Naive thymus-derived CD4-positive, alpha-beta T cell (primary cell): ENCODE measurements at regions not wholly inside any gene's neighbourhood (a gene's known extent, or its start where the extent isn't known, plus 50 kb on each side); places are given as distances from the start of the nearest gene placed in this dataset.

Source experiments
- ATAC-seq: fragments of 150-1000 bp; cut with Tn5 transposase; 2 replicates; pipeline ENCODE4 v1.10.0; 2021; ENCODE audit warnings: mild to moderate bottlenecking, moderate library complexity
- CTCF ChIA-PET: fragments of 350-600 bp; sonication (Branson Sonifier 250); formaldehyde crosslinking; loops from one replicate; lab custom pipeline; 2021; ENCODE audit warnings: antibody characterized with exemption; lab: Charles Lee
- POLR2A ChIA-PET: fragments of 350-600 bp; sonication (Branson Sonifier 250); formaldehyde crosslinking; loops from one replicate; lab custom pipeline; 2021; ENCODE audit warnings: antibody characterized with exemption, inconsistent platforms; lab: Charles Lee
- DNase-seq, 9 donors: peaks; one replicate each; pipeline versions ENCODE4 v3.0.0 to v3.0.0-alpha.2; 2020 to 2022; ENCODE audit warnings: mixed read lengths in 1 of 9
- H3K27ac ChIP-seq: one replicate; pipeline ENCODE4 v1.7.0; 2013; ENCODE audit warnings: mild to moderate bottlenecking, low read depth, low read length, moderate library complexity
- H3K27me3 ChIP-seq, 2 donors: one replicate each; pipeline ENCODE4 v1.7.0; 2013; ENCODE audit warnings: low read length in 2 of 2, mild to moderate bottlenecking in 2 of 2, moderate library complexity in 2 of 2; ENCODE audit not compliant: control insufficient read depth in 2 of 2, insufficient read depth in 2 of 2
- H3K36me3 ChIP-seq, 3 experiments: 1 replicate in 2 of 3; 2 replicates in 1 of 3; pipeline ENCODE4 v1.7.0; 2013; ENCODE audit warnings: low read length in 3 of 3, mild to moderate bottlenecking in 3 of 3, moderate library complexity in 1 of 3; ENCODE audit not compliant: insufficient read depth in 3 of 3, control insufficient read depth in 2 of 3
- H3K4me1 ChIP-seq, 2 donors: one replicate each; pipeline ENCODE4 v1.7.0; 2013; ENCODE audit warnings: low read length in 2 of 2, mild to moderate bottlenecking in 2 of 2, moderate library complexity in 1 of 2; ENCODE audit not compliant: control insufficient read depth in 2 of 2, insufficient read depth in 2 of 2
- H3K4me3 ChIP-seq: 2 replicates; pipeline ENCODE4 v1.7.0; 2013; ENCODE audit warnings: mild to moderate bottlenecking, low read length
- H3K9me3 ChIP-seq, 3 experiments: 1 replicate in 2 of 3; 2 replicates in 1 of 3; pipeline ENCODE4 v1.7.0; 2013; ENCODE audit warnings: low read length in 3 of 3; ENCODE audit not compliant: control insufficient read depth in 2 of 3
- H3K27ac Mint-ChIP-seq, 9 donors: one replicate each; pipeline ENCODE4 v1.8.0; 2020 to 2022; ENCODE audit warnings: mixed read lengths in 9 of 9, mild to moderate bottlenecking in 8 of 9, moderate library complexity in 5 of 9, inconsistent platforms in 2 of 9
- H3K27me3 Mint-ChIP-seq, 5 donors: one replicate each; pipeline ENCODE4 v1.8.0; 2021 to 2022; ENCODE audit warnings: mixed read lengths in 5 of 5, mild to moderate bottlenecking in 1 of 5
- H3K36me3 Mint-ChIP-seq, 5 donors: one replicate each; pipeline ENCODE4 v1.8.0; 2020 to 2022; ENCODE audit warnings: mixed read lengths in 5 of 5, mild to moderate bottlenecking in 3 of 5, inconsistent platforms in 1 of 5
- H3K4me1 Mint-ChIP-seq, 7 donors: one replicate each; pipeline ENCODE4 v1.8.0; 2020 to 2022; ENCODE audit warnings: mixed read lengths in 7 of 7, mild to moderate bottlenecking in 3 of 7, inconsistent platforms in 1 of 7
- H3K4me3 Mint-ChIP-seq, 10 donors: one replicate each; pipeline ENCODE4 v1.8.0; 2020 to 2022; ENCODE audit warnings: mild to moderate bottlenecking in 10 of 10, mixed read lengths in 10 of 10, moderate library complexity in 6 of 10, inconsistent platforms in 2 of 10
- H3K9me3 Mint-ChIP-seq, 11 donors: one replicate each; pipeline ENCODE4 v1.8.0; 2020 to 2022; ENCODE audit warnings: mixed read lengths in 11 of 11, mild to moderate bottlenecking in 4 of 11, inconsistent platforms in 1 of 11, moderate library complexity in 1 of 11
- intact Hi-C, 2 donors: fragments of 100-400 bp; cut with micrococcal nuclease; formaldehyde crosslinking; loops; one replicate each; pipeline ENCODE4 v1.15.1; 2023

DNA sequence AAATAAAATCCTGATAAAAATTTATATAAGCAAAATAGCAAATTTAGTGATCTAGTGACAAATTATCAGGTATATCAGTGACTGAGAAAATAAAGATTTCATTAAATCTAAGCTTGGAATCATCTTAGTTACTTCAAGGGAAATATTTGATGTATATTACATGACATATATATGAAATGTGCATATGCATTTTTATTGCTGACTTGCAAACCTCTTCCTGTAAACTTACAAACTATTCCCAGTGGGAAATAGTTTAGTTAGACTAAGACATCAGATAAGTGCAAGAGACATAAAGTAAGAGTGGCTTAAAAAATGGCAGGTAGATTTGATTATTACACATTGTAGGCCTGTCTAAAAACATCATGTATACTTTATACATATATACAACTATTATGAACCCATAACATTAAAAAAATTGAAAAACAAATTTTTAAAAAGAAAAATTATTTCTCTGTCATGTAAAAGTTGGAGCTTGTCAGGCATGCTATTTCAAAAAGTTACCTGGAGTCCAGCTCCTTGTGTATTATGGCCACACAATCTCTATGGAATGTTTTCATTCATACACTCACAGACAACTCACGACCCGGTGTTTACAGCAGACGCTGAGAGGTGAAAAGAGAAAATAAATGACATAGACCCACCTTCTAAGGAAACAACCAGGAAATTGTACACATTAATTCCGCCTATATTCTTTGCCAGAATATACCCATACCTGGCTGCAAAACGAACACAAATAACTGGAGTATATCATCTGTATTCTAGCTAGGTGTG lies 724.5 kb downstream of the SLITRK6 start:
- H3K36me3 Mint-ChIP-seq: no peaks in the 10 kb centered on the region
- H3K27ac Mint-ChIP-seq: no peak overlapping the region
- peaks cover 0 to 14% (median 0%) of the 10 kb centered on the region in 11 donors for H3K9me3 Mint-ChIP-seq
- ATAC-seq: no peak
- Histone ChIP-seq H3K36me3 (no peaks in the 10 kb centered on the region), H3K4me3 (no peak overlapping the region), H3K9me3 (no peaks in the 10 kb centered on the region), H3K27me3 (no peaks in the 10 kb centered on the region), H3K27ac (no peak overlapping the region), H3K4me1 (no peaks in the 10 kb centered on the region)
- H3K4me3 Mint-ChIP-seq: no peak overlapping the region
- H3K27me3 Mint-ChIP-seq: no peaks in the 10 kb centered on the region
- intact Hi-C loops: no loop called here
- POLR2A ChIA-PET: no interaction called here
- no peaks in the 10 kb centered on the region for H3K4me1 Mint-ChIP-seq
- no peak for DNase-seq
- CTCF ChIA-PET: no interaction called here

GRCh38 chr13:85068231-85068630 lies 731.0 kb downstream of the SLITRK6 start:
- H3K4me1 ChIP-seq: no peaks in the 10 kb centered on the region
- no peaks in the 10 kb centered on the region for H3K36me3 ChIP-seq
- Mint-ChIP-seq H3K4me3 (no peak overlapping the region), H3K9me3 (peaks cover 0 to 14% (median 0%) of the 10 kb centered on the region in 11 donors), H3K27ac (no peak overlapping the region), H3K36me3 (no peaks in the 10 kb centered on the region), H3K27me3 (no peaks in the 10 kb centered on the region), H3K4me1 (no peaks in the 10 kb centered on the region)
- CTCF ChIA-PET: no interaction called here
- DNase-seq (no peak), ATAC-seq (no peak)
- intact Hi-C loops: no loop called here
- H3K4me3 ChIP-seq: no peak overlapping the region
- H3K27me3 ChIP-seq: no peaks in the 10 kb centered on the region
- POLR2A ChIA-PET: interaction anchor here (0.6 kb wide), 1 partner anchor 17 kb away, joined by 5 read pairs; no protein-coding TSS in a partner anchor
- no peak overlapping the region for H3K27ac ChIP-seq
- no peaks in the 10 kb centered on the region for H3K9me3 ChIP-seq

DNA sequence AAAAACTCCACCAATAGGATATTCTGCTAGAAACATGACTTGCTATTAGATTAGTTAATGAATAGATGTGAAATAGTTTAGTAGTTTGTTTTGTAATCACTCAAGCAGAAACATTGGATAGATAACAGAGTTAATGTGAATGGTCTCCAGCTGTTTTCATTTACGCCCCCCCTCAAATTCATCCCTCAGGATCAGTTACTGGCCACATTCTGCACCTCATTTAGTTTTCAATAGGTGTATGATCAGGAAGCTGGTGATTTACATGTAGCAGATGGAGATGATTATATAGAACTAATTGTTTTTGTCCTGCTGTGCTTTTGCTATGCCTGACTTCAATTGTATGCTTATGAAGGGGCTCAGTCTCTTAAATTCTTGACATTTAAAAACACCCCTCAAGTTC lies 759.0 kb downstream of the SLITRK6 start:
- Mint-ChIP-seq H3K4me3 (no peak overlapping the region), H3K36me3 (no peaks in the 10 kb centered on the region), H3K27ac (no peak overlapping the region), H3K9me3 (peaks cover 0 to 8% (median 2%) of the 10 kb centered on the region in 11 donors), H3K27me3 (no peaks in the 10 kb centered on the region), H3K4me1 (no peaks in the 10 kb centered on the region)
- ATAC-seq: no peak
- CTCF ChIA-PET: no interaction called here
- Histone ChIP-seq H3K27me3 (no peaks in the 10 kb centered on the region), H3K9me3 (no peaks in the 10 kb centered on the region), H3K36me3 (no peaks in the 10 kb centered on the region), H3K27ac (no peak overlapping the region), H3K4me1 (no peaks in the 10 kb centered on the region), H3K4me3 (no peak overlapping the region)
- DNase-seq: no peak
- POLR2A ChIA-PET: no interaction called here
- intact Hi-C loops: no loop called here

DNA sequence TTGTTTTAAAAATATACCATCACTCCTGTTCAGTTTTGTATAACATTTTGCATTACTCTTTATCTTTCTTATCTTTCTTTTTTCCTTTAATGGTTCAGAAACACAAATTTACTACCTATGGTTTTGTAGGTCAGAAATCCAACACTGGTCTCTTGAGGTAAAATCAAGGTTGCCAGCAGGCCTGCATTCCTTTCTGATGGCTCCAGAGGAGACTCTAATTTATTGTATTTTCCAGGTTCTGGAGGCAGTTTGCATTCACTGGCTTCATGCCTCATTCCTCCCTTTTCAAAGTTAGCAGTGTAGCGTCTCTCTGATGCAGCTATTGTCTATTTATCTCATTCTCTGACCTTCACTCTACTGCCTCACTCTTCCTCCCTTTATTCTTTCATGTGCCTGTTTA lies 767.4 kb downstream of the SLITRK6 start:
- H3K4me3 Mint-ChIP-seq: no peak overlapping the region
- ATAC-seq: no peak
- CTCF ChIA-PET: no interaction called here

DNA sequence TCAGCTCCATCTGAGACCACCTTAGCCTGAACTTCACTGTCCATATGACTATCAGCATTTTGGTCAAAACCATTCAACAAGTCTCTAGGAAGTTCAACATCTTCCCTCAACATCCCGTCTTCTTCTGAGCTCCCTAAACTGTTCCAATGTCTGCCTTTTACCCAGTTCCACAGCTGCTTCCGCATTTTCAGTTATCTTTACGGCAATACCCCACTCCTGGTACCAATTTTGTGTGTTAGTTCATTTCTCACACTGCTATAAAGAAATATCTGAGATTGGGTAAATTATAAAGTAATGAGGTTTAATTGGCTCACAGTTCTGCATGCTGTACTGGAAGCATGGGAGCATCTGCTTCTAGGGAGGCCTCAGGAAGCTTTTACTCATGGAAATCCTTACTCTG lies 771.2 kb downstream of the SLITRK6 start:
- H3K27ac Mint-ChIP-seq: no peak overlapping the region
- no peak for ATAC-seq
- H3K4me1 Mint-ChIP-seq: no peaks in the 10 kb centered on the region
- no peak overlapping the region for H3K27ac ChIP-seq
- peaks cover 5 to 23% (median 12%) of the 10 kb centered on the region in 11 donors for H3K9me3 Mint-ChIP-seq
- ChIA-PET POLR2A (no interaction called here), CTCF (no interaction called here)
- H3K4me1 ChIP-seq: no peaks in the 10 kb centered on the region
- no peak for DNase-seq
- H3K36me3 Mint-ChIP-seq: peaks cover 0 to 3% (median 0%) of the 10 kb centered on the region in 5 donors
- no peaks in the 10 kb centered on the region for H3K27me3 ChIP-seq
- H3K36me3 ChIP-seq: no peaks in the 10 kb centered on the region
- peaks cover 0 to 6% (median 0%) of the 10 kb centered on the region in 3 experiments for H3K9me3 ChIP-seq
- no peak overlapping the region for H3K4me3 Mint-ChIP-seq
- intact Hi-C loops: no loop called here
- no peak overlapping the region for H3K4me3 ChIP-seq
- H3K27me3 Mint-ChIP-seq: no peaks in the 10 kb centered on the region

More for the DNA sequence above, 767.4 kb downstream of the SLITRK6 start:
- Mint-ChIP-seq H3K27me3 (no peaks in the 10 kb centered on the region), H3K27ac (no peak overlapping the region), H3K9me3 (peaks cover 5 to 19% (median 10%) of the 10 kb centered on the region in 11 donors), H3K36me3 (peaks cover 0 to 3% (median 0%) of the 10 kb centered on the region in 5 donors), H3K4me1 (no peaks in the 10 kb centered on the region)
- POLR2A ChIA-PET: no interaction called here
- Histone ChIP-seq H3K9me3 (no peaks in the 10 kb centered on the region), H3K27me3 (no peaks in the 10 kb centered on the region), H3K36me3 (no peaks in the 10 kb centered on the region), H3K4me1 (no peaks in the 10 kb centered on the region), H3K4me3 (no peak overlapping the region), H3K27ac (no peak overlapping the region)
- no peak for DNase-seq
- intact Hi-C loops: no loop called here

- intact Hi-C loops: no loop called here
- no peak overlapping the region for H3K4me3 Mint-ChIP-seq
- Histone ChIP-seq H3K4me3 (no peak overlapping the region), H3K27me3 (no peaks in the 10 kb centered on the region), H3K9me3 (peaks cover 0 to under 1% (median 0%) of the 10 kb centered on the region in 3 experiments), H3K4me1 (no peaks in the 10 kb centered on the region), H3K36me3 (no peaks in the 10 kb centered on the region), H3K27ac (no peak overlapping the region)
- peaks cover 0 to 13% (median 6%) of the 10 kb centered on the region in 11 donors for H3K9me3 Mint-ChIP-seq
- CTCF ChIA-PET: no interaction called here
- POLR2A ChIA-PET: no interaction called here
- DNase-seq (no peak), ATAC-seq (no peak)
- H3K27me3 Mint-ChIP-seq: no peaks in the 10 kb centered on the region
- no peaks in the 10 kb centered on the region for H3K4me1 Mint-ChIP-seq
- no peak overlapping the region for H3K27ac Mint-ChIP-seq
- H3K36me3 Mint-ChIP-seq: peaks cover 0 to 1% (median 0%) of the 10 kb centered on the region in 5 donors
Measured at GRCh38 chr13:85019121-85019520, 780.1 kb downstream of the SLITRK6 start.

DNA sequence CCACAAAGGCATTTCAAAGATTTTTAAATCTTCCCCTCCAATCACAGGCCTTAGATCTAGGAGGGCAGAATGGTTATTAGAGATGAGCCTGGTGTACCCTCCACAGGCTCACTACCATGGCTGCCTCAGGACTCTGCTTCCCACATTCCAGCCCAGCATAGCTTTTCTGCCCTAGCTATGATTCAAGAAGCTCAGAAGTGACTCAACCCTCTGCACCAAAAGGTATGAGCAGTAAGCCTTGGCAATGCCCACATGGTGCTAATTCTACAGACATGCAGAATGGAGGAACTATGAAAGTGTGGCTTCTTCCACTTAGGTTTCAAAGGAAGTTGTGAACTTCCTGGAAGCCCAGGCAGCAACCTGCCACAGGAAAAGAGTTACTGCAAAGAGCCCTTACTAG lies 786.2 kb downstream of the SLITRK6 start:
- no peak overlapping the region for H3K27ac Mint-ChIP-seq
- Histone ChIP-seq H3K4me3 (no peak overlapping the region), H3K4me1 (no peaks in the 10 kb centered on the region), H3K36me3 (no peaks in the 10 kb centered on the region), H3K27me3 (no peaks in the 10 kb centered on the region), H3K9me3 (no peaks in the 10 kb centered on the region), H3K27ac (no peak overlapping the region)
- ChIA-PET POLR2A (no interaction called here), CTCF (no interaction called here)
- no peaks in the 10 kb centered on the region for H3K36me3 Mint-ChIP-seq
- H3K9me3 Mint-ChIP-seq: peaks cover 1 to 21% (median 5%) of the 10 kb centered on the region in 11 donors
- no peaks in the 10 kb centered on the region for H3K27me3 Mint-ChIP-seq
- DNase-seq (no peak), ATAC-seq (no peak)
- H3K4me3 Mint-ChIP-seq: no peak overlapping the region
- intact Hi-C loops: no loop called here
- no peaks in the 10 kb centered on the region for H3K4me1 Mint-ChIP-seq
